Suprapubic skin (tissue), 3 donors: ENCODE measurements at regions not wholly inside any gene's neighbourhood (a gene's known extent, or its start where the extent isn't known, plus 50 kb on each side); places are given as distances from the start of the nearest gene placed in this dataset.

Experiments used
- POLR2A ChIP-seq, 2 donors: fragments of 450-650 bp; IDR thresholded peaks; one replicate each; pipeline ENCODE4 v1.6.1; 2017; ENCODE audit warnings: antibody characterized with exemption in 2 of 2, mild to moderate bottlenecking in 2 of 2, moderate library complexity in 2 of 2
- TF ChIP-seq, protein P1 (sequence below), 2 donors: fragments of 200-600 bp in 1 of 2; fragments of 450-650 bp in 1 of 2; sonication (generic) in 1 of 2; IDR thresholded peaks; one replicate each; pipeline ENCODE4 v1.5.1; 2016 to 2019; ENCODE audit warnings: antibody characterized with exemption in 2 of 2, mild to moderate bottlenecking in 1 of 2, moderate library complexity in 1 of 2

DNA sequence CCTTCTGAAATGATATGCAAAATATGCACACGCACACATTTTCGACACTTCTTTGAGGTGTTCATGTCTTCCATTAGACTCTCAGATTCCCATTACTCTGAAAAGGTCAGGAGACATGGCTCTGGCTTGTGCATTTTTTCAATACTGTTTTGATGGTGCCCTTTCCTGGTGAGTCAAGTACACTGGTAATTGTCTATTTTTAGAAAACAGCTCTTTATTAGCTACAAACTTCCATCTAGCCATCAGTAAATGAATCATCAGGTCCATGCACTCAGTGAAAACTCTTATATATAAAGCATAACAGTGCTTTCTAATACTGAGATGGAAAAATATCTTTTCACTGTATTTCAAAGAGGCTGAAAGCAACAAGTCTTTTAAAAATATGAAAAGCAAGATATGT, 194.9 kb downstream of the GALNT1 start:
- TF ChIP-seq, protein P1, sequence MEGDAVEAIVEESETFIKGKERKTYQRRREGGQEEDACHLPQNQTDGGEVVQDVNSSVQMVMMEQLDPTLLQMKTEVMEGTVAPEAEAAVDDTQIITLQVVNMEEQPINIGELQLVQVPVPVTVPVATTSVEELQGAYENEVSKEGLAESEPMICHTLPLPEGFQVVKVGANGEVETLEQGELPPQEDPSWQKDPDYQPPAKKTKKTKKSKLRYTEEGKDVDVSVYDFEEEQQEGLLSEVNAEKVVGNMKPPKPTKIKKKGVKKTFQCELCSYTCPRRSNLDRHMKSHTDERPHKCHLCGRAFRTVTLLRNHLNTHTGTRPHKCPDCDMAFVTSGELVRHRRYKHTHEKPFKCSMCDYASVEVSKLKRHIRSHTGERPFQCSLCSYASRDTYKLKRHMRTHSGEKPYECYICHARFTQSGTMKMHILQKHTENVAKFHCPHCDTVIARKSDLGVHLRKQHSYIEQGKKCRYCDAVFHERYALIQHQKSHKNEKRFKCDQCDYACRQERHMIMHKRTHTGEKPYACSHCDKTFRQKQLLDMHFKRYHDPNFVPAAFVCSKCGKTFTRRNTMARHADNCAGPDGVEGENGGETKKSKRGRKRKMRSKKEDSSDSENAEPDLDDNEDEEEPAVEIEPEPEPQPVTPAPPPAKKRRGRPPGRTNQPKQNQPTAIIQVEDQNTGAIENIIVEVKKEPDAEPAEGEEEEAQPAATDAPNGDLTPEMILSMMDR (IDR thresholded peaks at IDR 0.05): no peak
- no peak for TF ChIP-seq POLR2A (IDR thresholded peaks at IDR 0.05)
